Mammary epithelial cell (primary cell): ENCODE measurements at regions not wholly inside any gene's neighbourhood (a gene's known extent, or its start where the extent isn't known, plus 50 kb on each side); places are given as distances from the start of the nearest gene placed in this dataset.

Experiments used
- EZH2 ChIP-seq: IDR thresholded peaks from 2 replicates; pipeline ENCODE4 v1.6.1; 2012; ENCODE audit warnings: low read length, inconsistent platforms, borderline replicate concordance
- TF ChIP-seq, protein P1 (sequence below), 2 donors: IDR thresholded peaks in 1 of 2; conservative IDR thresholded peaks in 1 of 2; 2 replicates each; pipeline ENCODE4 v1.5.1; 2011 to 2012; ENCODE audit warnings: inconsistent platforms in 2 of 2, low read length in 2 of 2, mild to moderate bottlenecking in 2 of 2, control low read depth in 1 of 2, low read depth in 1 of 2; ENCODE audit not compliant: insufficient read depth in 1 of 2; ENCODE audit errors: extremely low read depth in 1 of 2

DNA sequence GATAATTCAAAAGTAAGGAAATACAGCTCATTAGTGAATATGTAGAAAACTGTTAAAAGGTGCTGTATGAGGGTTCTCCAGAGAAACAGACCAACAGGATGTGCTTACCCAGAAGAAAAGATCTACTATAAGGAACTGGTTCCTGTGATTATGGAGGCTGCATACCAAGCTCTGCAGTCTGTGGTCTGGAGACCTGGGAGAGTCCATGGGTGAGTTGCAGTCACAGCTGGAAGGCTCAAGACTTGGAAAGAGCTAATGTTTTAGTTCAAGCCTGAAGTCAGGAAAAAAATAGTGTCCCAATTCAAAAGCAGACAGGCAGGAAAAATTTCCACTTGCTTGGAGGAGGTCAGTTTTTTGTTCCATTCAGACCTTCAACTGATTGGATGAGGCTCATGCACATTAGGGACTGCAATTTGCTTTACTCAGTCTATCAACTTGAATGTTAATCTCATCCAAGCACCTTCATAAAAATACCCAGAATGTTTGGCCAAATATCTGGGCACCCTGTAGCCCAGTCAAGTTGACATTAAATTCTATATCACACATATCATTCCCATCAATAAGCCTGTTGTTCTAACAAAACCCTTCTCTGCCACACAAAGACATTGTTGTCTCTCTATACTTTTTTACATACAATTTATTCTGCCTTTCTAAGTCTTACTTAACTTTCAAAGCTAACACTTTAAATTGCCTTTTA lies 197.9 kb upstream of the KLF6 start:
- TF ChIP-seq, protein P1, sequence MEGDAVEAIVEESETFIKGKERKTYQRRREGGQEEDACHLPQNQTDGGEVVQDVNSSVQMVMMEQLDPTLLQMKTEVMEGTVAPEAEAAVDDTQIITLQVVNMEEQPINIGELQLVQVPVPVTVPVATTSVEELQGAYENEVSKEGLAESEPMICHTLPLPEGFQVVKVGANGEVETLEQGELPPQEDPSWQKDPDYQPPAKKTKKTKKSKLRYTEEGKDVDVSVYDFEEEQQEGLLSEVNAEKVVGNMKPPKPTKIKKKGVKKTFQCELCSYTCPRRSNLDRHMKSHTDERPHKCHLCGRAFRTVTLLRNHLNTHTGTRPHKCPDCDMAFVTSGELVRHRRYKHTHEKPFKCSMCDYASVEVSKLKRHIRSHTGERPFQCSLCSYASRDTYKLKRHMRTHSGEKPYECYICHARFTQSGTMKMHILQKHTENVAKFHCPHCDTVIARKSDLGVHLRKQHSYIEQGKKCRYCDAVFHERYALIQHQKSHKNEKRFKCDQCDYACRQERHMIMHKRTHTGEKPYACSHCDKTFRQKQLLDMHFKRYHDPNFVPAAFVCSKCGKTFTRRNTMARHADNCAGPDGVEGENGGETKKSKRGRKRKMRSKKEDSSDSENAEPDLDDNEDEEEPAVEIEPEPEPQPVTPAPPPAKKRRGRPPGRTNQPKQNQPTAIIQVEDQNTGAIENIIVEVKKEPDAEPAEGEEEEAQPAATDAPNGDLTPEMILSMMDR (conservative IDR thresholded peaks at IDR 0.05 in 1 of 2, IDR thresholded peaks at IDR 0.05 in 1 of 2; ENCODE audit: extremely low read depth in 1 of 2, insufficient read depth in 1 of 2, low read depth in 1 of 2, low read length in 2 of 2), result no peak
- no peak for TF ChIP-seq EZH2
